CD4-positive, alpha-beta T cell (primary cell): ENCODE measurements at regions not wholly inside any gene's neighbourhood (a gene's known extent, or its start where the extent isn't known, plus 50 kb on each side); places are given as distances from the start of the nearest gene placed in this dataset.

Experiments
- ATAC-seq: fragments of 200-7000 bp; cut with Tn5 transposase; one replicate; pipeline ENCODE4 v1.10.0; 2022; ENCODE audit warnings: mild to moderate bottlenecking; ENCODE audit not compliant: poor library complexity
- CTCF ChIA-PET: fragments of 350-600 bp; sonication (Branson Sonifier 250); formaldehyde crosslinking; loops from one replicate; lab custom pipeline; 2021; ENCODE audit warnings: antibody characterized with exemption, inconsistent platforms; lab: Charles Lee
- POLR2A ChIA-PET: fragments of 350-600 bp; sonication (Branson Sonifier 250); formaldehyde crosslinking; loops from one replicate; lab custom pipeline; 2021; ENCODE audit warnings: antibody characterized with exemption, inconsistent platforms; lab: Charles Lee
- DNase-seq, 14 experiments: peaks; one replicate each; pipeline ENCODE4 v3.0.0-alpha.2; 2013 to 2020; ENCODE audit warnings: mixed read lengths in 2 of 14
- H3K27ac ChIP-seq, 2 donors: one replicate each; pipeline versions ENCODE4 v1.5.1 to v1.7.0; 2013; ENCODE audit warnings: low read length in 2 of 2, low read depth in 1 of 2, mild to moderate bottlenecking in 1 of 2
- H3K27me3 ChIP-seq, 2 experiments: 1 replicate in 1 of 2; 2 replicates in 1 of 2; pipeline versions ENCODE4 v1.6.1 to v1.7.0; 2013; ENCODE audit warnings: low read length in 2 of 2, control low read depth in 1 of 2, mild to moderate bottlenecking in 1 of 2, moderate library complexity in 1 of 2; ENCODE audit not compliant: insufficient read depth in 2 of 2, control insufficient read depth in 1 of 2
- H3K36me3 ChIP-seq: one replicate; pipeline ENCODE4 v1.6.1; 2013; ENCODE audit warnings: low read length, control low read depth; ENCODE audit not compliant: insufficient read depth
- H3K4me1 ChIP-seq: one replicate; pipeline ENCODE4 v1.6.1; 2013; ENCODE audit warnings: low read length, control low read depth; ENCODE audit not compliant: insufficient read depth
- H3K4me3 ChIP-seq: one replicate; pipeline ENCODE4 v1.5.1; 2013; ENCODE audit warnings: mild to moderate bottlenecking, low read length, moderate library complexity
- H3K9me3 ChIP-seq, 2 experiments: 1 replicate in 1 of 2; 2 replicates in 1 of 2; pipeline versions ENCODE4 v1.6.1 to v1.7.0; 2013; ENCODE audit warnings: low read length in 2 of 2, mild to moderate bottlenecking in 2 of 2, control low read depth in 1 of 2, moderate library complexity in 1 of 2; ENCODE audit not compliant: control insufficient read depth in 1 of 2, insufficient read depth in 1 of 2
- H3K27ac Mint-ChIP-seq: one replicate; pipeline ENCODE4 v1.8.0; 2020; ENCODE audit warnings: mixed read lengths
- H3K27me3 Mint-ChIP-seq: one replicate; pipeline ENCODE4 v1.8.0; 2021; ENCODE audit warnings: mixed read lengths
- H3K36me3 Mint-ChIP-seq: one replicate; pipeline ENCODE4 v1.8.0; 2021; ENCODE audit warnings: low read depth, mixed read lengths
- H3K4me1 Mint-ChIP-seq: one replicate; pipeline ENCODE4 v1.8.0; 2021; ENCODE audit warnings: low read depth, mixed read lengths
- H3K4me3 Mint-ChIP-seq: one replicate; pipeline ENCODE4 v1.8.0; 2020; ENCODE audit warnings: mild to moderate bottlenecking, mixed read lengths
- H3K9me3 Mint-ChIP-seq: one replicate; pipeline ENCODE4 v1.8.0; 2020; ENCODE audit warnings: mixed read lengths
- intact Hi-C, 2 experiments: fragments of 100-400 bp; cut with DNase I in 1 of 2; cut with micrococcal nuclease in 1 of 2; formaldehyde crosslinking; loops; one replicate each; pipeline versions ENCODE4 v1.15.1 to v1.9.0; 2023 to 2025; cut with DNase I, micrococcal nuclease
- TF ChIP-seq, protein P1 (sequence below): fragments of 200-600 bp; IDR thresholded peaks from one replicate; pipeline ENCODE4 v1.8.0; 2022; ENCODE audit warnings: antibody characterized with exemption, mild to moderate bottlenecking

DNA sequence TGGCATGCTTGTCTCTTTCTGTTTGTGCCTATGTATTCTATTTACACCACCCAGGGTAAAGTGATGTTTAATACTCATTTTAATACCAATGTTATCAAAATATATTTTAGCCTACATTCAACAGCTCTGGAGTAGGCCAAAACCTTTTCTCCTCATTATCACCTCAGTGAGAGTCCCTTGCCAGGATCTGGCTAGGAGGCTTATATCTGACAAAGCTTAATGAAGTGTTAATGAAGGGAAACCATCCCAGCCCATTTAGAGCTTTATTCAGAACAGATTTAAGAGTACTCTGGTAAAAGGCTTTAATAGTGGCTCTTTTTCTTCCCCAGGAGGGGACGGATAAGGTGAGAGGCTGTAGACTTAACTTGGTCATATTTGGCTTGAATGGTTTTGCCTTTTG is 137.6 kb downstream of the GRIN2B start:
- Mint-ChIP-seq H3K9me3 (no peaks in the 10 kb centered on the region), H3K4me1 (no peaks in the 10 kb centered on the region), H3K4me3 (no peak overlapping the region), H3K27ac (no peak overlapping the region), H3K27me3 (peaks cover 5% of the 10 kb centered on the region), H3K36me3 (no peaks in the 10 kb centered on the region)
- no peak overlapping the region for H3K4me3 ChIP-seq
- no peaks in the 10 kb centered on the region for H3K4me1 ChIP-seq
- no peak overlapping the region for H3K27ac ChIP-seq
- ChIA-PET CTCF (no interaction called here), POLR2A (no interaction called here)
- ATAC-seq (no peak), DNase-seq (no peak)
- intact Hi-C loops, result no loop called here
- H3K36me3 ChIP-seq, result no peaks in the 10 kb centered on the region
- H3K9me3 ChIP-seq, result no peaks in the 10 kb centered on the region
- TF ChIP-seq, protein P1, sequence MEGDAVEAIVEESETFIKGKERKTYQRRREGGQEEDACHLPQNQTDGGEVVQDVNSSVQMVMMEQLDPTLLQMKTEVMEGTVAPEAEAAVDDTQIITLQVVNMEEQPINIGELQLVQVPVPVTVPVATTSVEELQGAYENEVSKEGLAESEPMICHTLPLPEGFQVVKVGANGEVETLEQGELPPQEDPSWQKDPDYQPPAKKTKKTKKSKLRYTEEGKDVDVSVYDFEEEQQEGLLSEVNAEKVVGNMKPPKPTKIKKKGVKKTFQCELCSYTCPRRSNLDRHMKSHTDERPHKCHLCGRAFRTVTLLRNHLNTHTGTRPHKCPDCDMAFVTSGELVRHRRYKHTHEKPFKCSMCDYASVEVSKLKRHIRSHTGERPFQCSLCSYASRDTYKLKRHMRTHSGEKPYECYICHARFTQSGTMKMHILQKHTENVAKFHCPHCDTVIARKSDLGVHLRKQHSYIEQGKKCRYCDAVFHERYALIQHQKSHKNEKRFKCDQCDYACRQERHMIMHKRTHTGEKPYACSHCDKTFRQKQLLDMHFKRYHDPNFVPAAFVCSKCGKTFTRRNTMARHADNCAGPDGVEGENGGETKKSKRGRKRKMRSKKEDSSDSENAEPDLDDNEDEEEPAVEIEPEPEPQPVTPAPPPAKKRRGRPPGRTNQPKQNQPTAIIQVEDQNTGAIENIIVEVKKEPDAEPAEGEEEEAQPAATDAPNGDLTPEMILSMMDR, result no peak
- H3K27me3 ChIP-seq, result peaks cover 2 to 8% of the 10 kb centered on the region in 2 experiments

DNA sequence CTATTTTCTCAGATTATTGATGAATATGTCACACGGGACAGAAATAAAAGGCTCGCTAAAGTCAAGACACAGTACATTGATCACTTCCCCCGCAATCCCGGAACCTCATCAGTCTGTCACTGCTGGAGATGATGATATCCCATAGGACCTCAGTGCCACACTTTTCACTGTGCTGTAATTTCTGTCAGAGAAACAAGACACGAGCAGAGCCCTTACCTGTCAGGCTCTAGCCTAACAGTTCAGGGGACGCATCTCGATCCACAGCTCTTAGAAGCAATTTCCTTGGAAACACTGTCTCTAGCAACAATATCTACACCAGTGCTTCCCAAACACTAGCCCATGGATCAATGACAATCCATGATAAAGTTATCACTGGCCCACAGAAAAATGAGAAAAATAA is 140.0 kb downstream of the GRIN2B start:
- Histone ChIP-seq H3K27ac (no peak overlapping the region), H3K36me3 (no peaks in the 10 kb centered on the region), H3K4me3 (no peak overlapping the region), H3K27me3 (peaks cover 4 to 8% of the 10 kb centered on the region in 2 experiments), H3K9me3 (no peaks in the 10 kb centered on the region), H3K4me1 (no peaks in the 10 kb centered on the region)
- no peak overlapping the region for H3K4me3 Mint-ChIP-seq
- H3K27me3 Mint-ChIP-seq, result no peaks in the 10 kb centered on the region
- DNase-seq (no peak), ATAC-seq (no peak)
- intact Hi-C loops, result no loop called here
- ChIA-PET POLR2A (no interaction called here), CTCF (interaction anchor here (1.1 kb wide), 1 partner anchor 11 kb away, joined by 3 read pairs; no protein-coding TSS in a partner anchor)
- H3K4me1 Mint-ChIP-seq, result no peaks in the 10 kb centered on the region
- TF ChIP-seq, protein P1, result no peak
- H3K27ac Mint-ChIP-seq, result no peak overlapping the region
- no peaks in the 10 kb centered on the region for H3K9me3 Mint-ChIP-seq
- H3K36me3 Mint-ChIP-seq, result no peaks in the 10 kb centered on the region

DNA sequence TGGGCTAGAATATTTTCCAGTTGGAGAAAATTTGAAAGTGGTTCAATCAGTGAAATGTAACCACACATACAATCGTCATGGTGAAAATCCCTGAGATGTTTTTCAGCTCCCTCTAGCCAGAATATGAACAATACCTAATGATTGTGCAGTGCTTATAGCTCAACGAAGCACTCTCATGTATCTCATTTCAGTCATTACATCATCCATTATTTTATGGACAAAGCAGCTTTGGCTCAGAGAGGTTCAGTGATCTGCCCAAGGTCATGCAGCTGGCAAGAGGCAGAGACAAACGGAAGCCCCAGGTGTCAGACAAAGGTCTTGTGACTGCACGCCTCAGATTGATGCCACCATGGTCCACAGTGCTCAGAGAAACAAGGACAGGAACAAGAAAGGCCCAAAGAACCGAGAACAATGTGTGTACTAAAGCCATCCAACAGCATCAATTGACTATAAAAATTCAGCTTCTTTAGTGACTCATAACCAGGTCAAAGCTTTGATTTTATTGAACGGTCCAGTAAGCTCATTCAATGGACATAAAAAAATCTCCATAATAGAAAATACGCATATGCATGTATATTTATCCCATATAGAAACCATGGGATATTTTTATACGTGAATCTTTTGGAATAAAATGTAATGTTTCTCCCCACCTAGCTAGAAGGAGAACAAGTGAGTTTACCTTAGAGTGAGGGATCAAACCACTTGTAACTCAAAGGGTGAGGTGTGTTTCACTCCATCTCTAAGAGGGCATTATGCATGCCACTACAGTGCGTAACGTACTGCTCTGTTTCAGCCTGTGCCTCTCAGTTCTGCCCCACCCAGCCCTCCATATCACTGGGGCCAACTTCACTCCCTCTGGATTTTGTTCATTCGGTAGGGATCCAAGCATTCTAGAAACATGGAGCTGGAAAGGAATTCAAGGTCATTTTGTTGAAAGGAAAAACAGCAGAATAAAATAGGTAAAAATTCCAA is 141.8 kb downstream of the GRIN2B start:
- no peaks in the 10 kb centered on the region for H3K4me1 Mint-ChIP-seq
- Histone ChIP-seq H3K36me3 (no peaks in the 10 kb centered on the region), H3K9me3 (no peaks in the 10 kb centered on the region), H3K4me1 (no peaks in the 10 kb centered on the region), H3K27ac (no peak overlapping the region), H3K4me3 (no peak overlapping the region), H3K27me3 (peaks cover 4 to 7% of the 10 kb centered on the region in 2 experiments)
- no peaks in the 10 kb centered on the region for H3K9me3 Mint-ChIP-seq
- H3K4me3 Mint-ChIP-seq, result no peak overlapping the region
- TF ChIP-seq, protein P1, result no peak
- ATAC-seq, result no peak
- ChIA-PET CTCF (no interaction called here), POLR2A (no interaction called here)
- intact Hi-C loops, result no loop called here
- no peak overlapping the region for H3K27ac Mint-ChIP-seq
- no peak for DNase-seq
- no peaks in the 10 kb centered on the region for H3K36me3 Mint-ChIP-seq
- no peaks in the 10 kb centered on the region for H3K27me3 Mint-ChIP-seq
